NCI-H774 (cell line): ENCODE measurements at regions not wholly inside any gene's neighbourhood (a gene's known extent, or its start where the extent isn't known, plus 50 kb on each side); places are given as distances from the start of the nearest gene placed in this dataset.

Experiments
- DNase-seq: peaks from one replicate; lab custom pipeline; 2025; lab: John Stamatoyannopoulos, UW

DNA sequence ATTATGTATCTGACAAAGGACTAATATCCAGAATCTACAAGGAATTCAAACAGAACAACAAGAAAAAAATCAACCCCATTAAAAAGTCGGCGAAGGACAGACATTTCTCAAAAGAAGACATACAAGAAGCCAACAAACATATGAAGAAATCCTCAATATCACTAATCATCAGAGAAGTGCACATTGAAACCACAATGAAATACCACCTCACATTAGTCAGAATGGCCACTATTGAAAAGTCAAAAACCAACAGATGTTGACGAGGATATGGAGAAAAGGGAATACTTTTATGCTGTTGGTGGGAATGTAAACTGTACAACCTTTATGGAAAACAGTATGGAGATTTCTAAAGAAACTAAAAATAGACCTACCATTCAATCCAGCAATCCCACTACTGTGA lies 233.1 kb upstream of the PLSCR5 start:
- DNase-seq: no peak

DNA sequence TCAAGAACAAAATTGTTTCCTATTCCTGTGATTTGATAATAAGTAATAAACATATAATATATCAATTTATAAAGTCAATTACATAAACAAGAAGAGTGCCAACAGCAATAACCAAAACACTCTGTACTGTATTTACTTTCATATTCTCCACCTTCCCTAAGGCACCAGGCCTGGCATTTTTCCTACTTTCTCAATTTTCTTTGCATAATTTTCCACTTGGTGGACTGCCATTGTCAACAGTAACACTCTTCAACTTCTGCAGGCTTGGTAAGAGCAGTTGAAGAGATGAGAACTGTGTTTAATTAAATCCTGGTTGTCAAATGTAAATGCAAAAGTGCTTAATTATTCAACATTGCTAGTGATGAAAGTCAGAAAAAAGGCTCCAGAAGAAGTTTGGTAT lies 229.8 kb upstream of the PLSCR5 start:
- DNase-seq: no peak

DNA sequence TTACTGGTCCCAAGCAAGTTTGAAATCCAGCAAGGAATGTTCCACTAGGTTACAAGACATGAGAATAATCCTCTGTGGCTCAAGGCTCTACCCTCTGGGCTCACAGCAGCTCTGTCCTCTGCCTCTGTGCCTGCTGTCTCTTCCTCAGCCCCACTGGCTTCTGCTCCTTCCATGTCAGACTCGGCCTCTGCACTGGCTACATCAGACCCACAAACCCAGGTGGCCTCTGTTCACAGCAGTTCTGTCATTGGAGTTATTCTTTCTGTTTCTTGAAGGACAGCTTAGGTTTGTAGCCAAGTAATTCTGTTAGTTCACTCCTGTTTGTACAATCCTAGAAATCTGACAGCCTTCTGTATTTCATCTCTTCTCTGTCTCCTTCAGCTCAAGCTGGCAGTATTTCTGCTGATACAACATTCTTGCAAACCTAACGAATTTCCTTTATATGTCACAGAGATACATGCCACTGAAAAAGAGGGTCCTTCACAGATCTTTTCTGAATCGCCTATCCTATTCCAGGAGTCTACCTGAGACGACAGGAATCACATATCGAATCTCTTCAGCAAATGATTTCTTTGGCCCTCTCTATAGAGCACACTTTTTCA lies 227.8 kb upstream of the PLSCR5 start:
- no peak for DNase-seq

DNA sequence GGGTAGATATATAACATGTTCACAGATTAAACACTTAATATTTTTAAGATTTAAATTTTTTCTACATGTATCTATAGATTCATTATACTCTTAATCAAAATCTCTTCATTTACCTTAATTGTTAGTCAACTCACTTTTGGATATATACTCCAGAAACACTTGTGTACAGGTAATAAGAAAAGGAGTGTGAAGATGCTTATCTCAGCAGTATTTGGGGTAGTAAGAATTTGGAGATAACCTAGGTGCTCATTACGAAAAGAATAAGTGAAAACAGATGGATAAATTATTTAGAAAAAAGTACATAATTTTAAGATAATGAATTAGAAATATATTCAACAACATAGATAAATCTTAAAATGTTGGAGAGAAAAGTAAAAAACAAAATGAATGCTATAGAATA lies 226.5 kb upstream of the PLSCR5 start:
- DNase-seq: no peak

DNA sequence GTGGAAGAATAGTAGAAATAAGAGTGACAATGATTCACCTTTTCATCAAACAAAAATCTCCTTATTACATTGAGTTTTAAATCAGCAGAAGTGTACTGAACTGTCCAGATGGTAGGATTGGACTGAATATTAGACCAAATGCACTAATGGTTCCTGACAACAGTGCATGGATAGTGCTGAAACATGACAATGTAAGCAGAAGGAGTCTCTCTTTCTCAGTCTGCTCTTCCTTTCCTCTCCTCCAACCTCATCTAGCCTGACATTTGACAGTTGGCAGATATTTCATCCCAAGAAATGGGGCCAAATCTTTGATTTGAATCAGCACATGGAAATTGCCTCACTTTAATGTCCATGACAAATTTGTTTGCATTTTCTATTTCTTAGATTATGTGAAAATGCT lies 225.1 kb upstream of the PLSCR5 start:
- DNase-seq: no peak

DNA sequence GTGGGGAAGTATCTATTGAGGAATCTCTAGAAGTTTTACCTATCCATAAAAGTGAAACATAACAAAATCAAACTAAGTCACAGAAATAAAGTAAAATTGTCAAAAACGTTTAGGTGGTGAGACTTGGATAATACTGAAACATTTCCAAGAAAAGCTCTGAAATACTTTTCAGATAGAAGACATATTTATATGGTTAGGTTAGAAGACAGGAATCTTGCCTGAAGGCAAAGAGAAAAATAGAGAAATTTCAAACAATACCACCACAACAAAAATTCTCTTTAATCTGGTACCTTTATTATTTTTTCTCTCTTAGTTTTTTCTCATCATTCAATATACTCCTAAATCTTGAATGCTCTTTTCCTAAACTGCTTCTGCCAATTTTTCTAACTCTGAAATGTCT lies 222.7 kb upstream of the PLSCR5 start:
- DNase-seq: no peak

DNA sequence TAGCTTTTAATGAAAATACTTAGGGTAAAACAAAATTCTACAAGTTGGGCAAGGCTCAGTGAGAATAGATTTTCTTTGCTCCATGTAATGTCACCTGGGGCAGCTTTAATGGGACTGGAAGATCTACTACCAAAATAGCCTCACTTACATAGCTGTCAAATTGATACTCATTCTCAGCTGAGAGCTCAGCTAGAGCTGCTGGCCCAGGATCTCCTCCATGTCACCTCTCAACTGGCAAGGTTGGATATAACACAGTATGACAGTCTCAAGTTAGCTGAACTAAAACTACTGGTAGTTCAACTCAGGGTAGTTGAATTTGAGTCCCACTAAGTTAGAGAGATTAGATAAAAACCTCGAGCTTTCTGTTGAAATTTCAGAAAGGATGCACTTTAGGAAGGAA lies 218.5 kb upstream of the PLSCR5 start:
- DNase-seq: no peak

DNA sequence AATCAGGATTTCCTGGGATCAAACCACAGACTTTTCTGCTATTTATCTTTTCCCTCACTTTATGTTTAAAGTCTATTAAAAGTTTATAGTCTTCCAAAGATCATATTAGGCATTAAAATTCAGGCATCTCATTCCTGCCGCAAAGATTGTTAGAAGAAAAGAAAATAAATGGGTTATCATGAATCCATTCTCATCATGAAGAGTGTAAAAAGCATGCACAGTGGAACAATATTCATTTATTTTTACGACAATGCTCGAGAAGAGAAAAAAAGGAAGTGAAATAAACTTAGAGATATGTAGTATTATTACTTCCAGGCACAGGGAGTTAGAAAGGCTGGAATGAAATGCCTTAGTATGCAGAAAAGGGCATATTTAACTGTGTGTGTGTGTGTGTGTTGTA lies 213.7 kb upstream of the PLSCR5 start:
- no peak for DNase-seq

DNA sequence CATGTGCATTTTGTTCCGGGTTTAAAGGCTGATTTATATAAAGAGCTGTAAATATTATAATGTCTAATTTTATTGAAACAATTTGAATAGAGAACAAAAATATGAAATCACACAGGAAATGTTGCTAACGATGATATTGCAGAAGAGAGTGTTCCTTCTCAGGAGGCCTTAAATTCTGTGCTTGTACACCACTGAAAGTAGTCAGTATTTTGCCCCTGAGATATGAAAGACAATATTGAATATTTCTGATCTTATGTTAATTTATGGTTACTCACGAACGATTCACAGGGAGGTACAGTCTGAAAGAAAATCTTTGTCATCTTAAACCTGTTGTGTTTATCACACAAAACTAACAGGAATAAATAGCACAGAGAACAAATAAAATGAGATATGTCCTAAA lies 213.2 kb upstream of the PLSCR5 start:
- no peak for DNase-seq

DNA sequence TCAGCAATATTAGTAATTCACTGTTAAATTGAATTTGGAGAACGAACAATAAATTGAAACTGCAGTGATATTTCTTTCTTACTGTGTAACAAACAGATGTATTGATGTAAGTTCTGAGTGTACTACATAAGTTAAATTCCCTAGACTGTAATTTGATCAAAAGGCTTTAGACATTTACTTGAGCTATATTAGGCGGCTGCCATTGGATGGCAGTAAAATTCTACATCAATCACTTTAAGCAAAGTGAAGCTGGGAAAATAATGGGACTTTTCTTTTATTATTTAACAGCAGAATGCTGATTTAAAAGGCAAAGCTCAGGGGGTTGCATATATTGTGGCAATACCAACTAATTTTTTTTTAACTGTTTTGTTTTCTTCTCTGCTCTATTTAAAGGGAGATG lies 212.6 kb upstream of the PLSCR5 start:
- DNase-seq: no peak

DNA sequence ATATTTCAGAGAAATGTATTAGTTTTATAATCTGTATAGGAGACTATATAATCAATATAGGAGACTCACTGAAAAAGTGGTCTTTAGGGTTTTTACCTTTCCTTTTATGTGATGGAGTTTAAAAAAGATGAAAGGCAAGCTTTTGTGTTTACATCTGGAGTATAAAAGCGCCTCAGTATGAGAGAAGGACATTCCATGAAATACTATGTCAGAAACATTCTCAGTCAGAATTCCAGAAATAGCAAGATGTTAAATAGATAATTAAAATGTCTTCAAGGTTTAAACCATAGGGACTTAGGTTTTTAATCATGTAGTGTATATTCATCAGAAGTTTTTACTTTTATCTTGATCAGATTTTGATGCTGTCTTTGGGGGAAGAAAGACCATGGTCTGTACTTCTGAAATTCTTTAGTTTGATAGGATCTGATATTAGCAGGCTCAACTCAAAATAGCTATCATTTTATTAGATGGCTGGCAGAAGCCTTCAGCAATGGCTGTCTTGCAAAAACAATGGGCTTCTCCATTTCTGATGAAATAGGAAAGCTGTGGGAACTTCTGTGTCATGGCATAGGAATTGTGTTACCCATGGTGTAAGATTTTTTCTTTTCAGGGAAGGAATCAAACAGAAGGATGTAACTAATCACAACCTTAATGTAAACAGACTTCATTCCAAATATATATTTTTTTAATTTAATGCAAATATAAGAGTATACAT lies 209.6 kb upstream of the PLSCR5 start:
- no peak for DNase-seq

DNA sequence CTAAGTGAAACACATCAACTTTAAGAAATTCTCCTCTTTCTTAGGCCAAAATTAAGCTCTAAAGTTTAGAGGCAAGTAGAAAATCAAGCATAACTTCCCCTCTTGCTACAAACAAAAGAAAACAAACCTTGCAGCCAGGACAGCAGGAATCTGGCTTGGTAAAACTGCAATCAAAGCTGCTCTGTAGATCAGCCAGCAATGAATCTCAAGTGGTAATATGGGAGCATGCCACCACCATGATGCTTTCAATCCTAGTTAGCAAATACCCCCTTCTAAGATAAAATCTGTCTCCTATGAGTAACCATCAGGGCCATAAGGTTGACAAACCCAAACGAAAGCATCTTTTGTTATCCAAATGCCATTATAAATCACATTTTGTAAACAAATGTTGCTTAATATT lies 208.3 kb upstream of the PLSCR5 start:
- no peak for DNase-seq

DNA sequence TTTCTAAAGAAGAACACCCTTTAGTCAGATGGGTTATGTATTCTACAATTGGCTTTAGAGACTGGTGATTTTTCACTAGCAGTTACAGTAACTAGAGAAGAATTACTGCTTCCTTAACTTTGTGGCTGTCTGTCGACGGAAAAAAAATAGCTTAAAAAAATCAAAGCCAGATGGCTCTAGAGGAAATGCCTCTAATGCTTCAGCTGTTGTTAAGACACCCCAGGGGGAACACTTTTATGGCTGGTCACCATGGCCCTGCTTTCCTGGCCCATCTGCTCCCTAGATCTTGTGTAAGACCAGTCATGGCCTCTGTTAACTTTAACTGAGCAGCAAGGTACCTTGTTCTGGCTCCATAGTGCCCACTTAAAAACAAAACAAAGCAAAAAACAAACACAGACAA lies 198.6 kb upstream of the PLSCR5 start:
- DNase-seq: no peak

DNA sequence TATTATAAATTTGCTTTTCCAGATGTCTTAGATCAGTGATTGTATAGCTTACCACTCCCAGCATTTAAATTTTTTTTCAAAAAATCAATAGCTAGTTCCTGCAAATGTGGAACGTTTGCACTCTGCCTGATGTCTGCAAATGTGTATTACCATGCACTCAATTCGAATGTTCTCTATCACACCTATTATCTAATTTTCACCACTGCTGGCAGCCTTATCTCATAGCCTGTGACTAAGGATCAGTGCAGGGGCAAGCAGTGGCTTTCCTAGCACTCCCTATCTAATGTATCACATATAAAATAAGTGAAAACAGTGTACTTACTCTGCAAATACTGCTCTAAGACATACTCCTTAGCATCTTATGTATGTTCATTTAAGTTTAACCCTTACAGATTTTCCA lies 196.3 kb upstream of the PLSCR5 start:
- DNase-seq: no peak

DNA sequence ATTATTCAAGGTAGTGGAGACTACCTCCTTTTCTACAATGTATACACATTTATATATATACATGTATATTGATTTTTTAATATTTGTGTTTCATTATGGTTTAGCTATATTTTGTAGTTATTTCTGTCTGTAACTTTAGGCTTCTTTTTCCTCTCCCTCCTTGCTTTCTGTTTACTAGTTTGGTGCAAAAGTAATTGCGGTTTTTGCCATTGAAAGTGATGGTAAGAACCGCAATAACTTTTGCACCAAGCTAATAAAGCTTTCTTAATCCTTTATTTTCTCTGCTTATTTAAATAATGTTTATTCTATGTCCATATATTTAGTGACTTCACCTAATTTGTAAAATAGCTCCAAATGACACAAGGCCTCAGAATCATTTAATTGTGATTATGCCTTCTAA lies 195.3 kb upstream of the PLSCR5 start:
- no peak for DNase-seq

DNA sequence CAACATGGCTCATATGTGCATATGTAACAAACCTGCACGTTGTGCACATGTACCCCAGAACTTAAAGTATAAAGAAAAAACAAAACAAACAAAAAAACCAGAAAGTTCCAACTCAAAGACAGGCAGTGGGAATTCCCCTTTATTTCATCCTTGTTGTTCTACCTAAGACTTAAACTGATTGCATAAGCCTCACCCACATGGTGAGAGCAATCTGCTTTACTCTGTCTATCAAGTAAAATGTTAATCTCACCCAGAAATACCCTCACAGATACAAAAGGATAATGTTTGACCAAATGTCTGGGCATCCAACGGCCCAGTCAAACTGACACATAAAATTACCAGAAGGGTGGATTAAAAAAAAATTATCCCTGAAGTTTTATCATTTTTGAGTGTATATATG lies 190.9 kb upstream of the PLSCR5 start:
- DNase-seq: no peak

DNA sequence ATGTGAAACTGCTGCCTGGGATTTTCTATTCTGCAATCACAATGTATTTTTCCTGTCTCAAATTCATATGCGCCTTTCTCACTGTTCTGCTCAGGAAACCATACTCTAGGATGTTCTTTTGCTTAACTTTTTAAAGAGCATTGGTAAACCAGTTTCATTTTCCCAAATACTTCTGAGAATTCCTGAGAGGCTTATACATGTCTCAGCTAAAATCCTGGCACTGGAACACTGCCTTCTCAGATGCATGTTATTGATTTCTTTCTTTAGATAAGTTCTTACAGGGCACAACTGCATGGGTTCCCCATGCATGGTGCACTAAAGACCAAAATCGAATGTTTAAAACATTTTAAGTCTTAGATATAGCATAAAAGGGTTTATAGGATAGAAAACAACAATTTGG lies 178.3 kb upstream of the PLSCR5 start:
- no peak for DNase-seq

DNA sequence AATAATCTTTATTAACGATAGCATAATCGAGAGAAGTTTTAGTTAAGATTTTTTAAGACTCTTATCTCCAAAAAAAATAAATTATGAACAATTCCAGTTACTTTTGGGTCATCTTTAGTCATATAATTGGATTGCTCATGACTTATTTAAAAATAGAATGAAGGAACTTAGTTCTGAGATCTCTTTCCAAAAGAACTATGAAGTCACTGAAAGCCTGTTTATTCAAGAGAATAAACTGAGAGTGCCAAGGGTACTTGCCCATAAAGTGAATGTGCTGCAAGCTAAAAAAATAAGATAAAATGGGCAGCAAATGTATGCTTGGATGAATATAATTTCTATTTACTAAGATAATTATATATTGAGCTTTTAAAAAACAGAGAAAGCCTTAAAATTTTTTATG lies 176.5 kb upstream of the PLSCR5 start:
- DNase-seq: no peak

DNA sequence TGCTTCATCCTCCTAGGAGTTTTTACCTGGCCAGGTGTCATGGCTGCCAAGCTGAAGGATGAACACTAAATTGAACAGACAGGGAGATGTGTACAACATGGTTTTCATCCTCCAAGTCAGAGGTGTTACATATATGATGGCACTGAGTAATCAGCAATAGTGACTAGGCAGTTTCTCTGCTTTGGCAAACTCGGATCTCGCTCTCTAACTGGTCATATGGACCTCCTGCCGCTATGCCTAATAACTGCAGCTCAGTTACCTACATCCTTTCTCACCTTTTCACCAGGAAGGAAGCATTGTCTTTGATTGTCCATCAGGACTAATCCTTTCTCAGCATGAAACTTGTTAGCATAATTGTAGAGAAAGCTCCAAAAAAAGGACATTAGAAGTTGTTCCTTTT lies 175.9 kb upstream of the PLSCR5 start:
- DNase-seq: no peak

DNA sequence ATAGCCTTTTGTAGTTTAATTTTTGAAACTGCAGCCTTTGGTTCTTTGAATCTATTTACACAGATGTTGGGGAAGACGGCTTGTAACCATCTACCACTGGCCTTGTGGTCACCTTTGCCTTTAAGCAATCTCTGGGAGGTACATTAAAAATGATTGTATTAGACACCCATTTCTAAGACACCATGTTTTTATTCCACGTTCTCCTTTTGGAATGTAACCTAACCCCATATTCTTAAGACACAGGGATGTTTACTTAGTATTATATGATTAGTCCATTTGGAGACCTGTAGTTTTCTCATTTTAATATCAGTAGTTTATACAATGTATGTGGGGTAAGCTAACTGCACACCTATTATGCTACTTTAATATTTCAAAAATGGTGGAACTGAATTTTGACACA lies 175.1 kb upstream of the PLSCR5 start:
- no peak for DNase-seq

DNA sequence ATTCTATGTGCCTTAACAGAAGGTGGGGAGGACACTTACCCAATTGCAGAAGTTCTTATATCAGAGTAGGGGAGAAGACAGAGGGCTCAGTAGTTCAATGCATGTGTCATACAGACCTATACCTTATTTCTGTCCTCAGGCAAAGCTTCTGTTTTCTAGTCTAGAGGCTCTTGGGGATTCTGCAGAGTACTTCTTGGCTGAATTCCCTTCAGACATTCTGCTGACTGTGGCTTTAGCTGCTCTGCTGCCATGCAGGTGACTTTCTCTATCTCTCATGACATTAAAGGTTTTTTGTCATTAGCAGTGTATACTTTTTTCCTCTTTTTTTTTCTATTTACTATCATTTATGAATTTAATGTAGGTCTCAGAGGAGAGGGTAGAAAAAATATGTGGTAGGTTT lies 172.8 kb upstream of the PLSCR5 start:
- no peak for DNase-seq

DNA sequence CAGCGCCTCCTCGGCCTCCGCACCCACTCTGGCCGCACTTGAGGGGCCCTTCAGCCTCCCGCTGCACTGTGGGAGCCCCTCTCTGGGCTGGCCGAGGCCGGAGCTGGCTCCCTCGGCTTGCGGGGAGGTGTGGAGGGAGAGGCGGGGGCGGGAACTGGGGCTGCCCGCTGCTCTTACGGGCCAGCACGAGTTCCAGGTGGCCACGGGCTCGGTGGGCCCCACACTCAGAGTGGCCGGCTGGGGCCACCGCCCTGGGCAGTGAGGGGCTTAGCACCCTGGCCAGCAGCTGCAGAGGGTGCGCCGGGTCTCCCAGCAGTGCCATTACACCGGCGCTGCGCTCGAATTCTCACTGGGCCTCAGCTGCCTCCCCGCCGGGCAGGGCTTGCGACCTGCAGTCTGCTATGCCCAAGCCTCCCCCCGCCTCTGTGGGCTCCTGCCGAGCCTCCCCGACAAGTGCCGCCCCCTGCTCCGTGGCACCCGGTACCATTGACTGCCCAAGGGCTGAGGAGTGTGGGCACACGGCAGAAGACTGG lies 167.1 kb upstream of the PLSCR5 start:
- no peak for DNase-seq

DNA sequence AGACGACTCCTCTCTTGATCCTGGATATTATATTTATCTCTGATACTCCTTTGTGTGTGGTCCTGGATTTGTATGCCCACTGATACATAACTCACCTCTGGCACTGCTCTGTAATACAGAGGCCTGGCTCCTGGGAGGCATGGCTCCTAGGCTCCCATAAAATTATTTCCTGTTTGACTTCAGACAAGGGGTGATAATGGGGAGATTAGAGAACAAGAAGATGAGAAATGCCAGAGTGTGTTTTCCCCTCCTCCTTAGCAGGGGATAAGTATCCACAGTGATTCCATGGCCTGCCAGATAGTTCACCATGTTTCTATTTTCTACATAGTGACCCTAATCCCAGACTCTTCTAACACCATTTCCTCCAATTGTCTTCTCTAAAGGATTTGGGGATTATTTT lies 165.7 kb upstream of the PLSCR5 start:
- no peak for DNase-seq

DNA sequence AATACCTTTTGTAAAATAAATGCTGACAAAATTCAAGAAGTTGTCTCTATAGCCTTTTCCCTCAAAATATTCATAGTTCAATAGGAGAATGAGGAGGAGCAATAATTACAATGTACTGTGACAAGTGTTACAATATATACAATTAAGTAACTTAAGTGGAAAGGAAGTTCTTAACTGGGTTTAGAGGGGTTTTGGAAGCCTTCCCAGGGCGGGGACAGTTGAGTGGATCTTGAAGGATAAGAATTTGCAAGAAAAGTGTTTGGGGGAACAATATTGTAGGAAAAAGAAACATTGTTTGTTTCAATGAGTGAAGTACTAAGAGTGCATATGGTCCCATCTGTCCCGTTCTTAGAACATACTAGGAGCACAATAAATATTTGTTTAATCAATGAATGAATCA lies 165.2 kb upstream of the PLSCR5 start:
- DNase-seq: no peak
